Natural killer cell (primary cell): ENCODE measurements at regions not wholly inside any gene's neighbourhood (a gene's known extent, or its start where the extent isn't known, plus 50 kb on each side); places are given as distances from the start of the nearest gene placed in this dataset.

ENCODE experiments used
- ATAC-seq, 3 donors: fragments of 150-1000 bp in 2 of 3; fragments of 200-7000 bp in 1 of 3; cut with Tn5 transposase; 1 replicate in 1 of 3; 2 replicates in 2 of 3; pipeline ENCODE4 v1.10.0; 2021; ENCODE audit warnings: mild to moderate bottlenecking in 2 of 3, moderate library complexity in 2 of 3
- DNase-seq, 2 donors: peaks; one replicate each; pipeline versions ENCODE4 v3.0.0 to v3.0.0-alpha.2; 2013 to 2021; ENCODE audit warnings: mixed read lengths in 1 of 2
- H3K27ac ChIP-seq: one replicate; pipeline ENCODE4 v1.5.1; 2013; ENCODE audit warnings: mild to moderate bottlenecking, low read length
- H3K27me3 ChIP-seq: one replicate; pipeline ENCODE4 v1.6.1; 2013; ENCODE audit warnings: low read length; ENCODE audit not compliant: control insufficient read depth, insufficient read depth
- H3K36me3 ChIP-seq: one replicate; pipeline ENCODE4 v1.6.1; 2013; ENCODE audit warnings: low read length; ENCODE audit not compliant: control insufficient read depth, insufficient read depth
- H3K4me1 ChIP-seq: one replicate; pipeline ENCODE4 v1.6.1; 2013; ENCODE audit warnings: low read length; ENCODE audit not compliant: control insufficient read depth, insufficient read depth
- H3K4me3 ChIP-seq: one replicate; pipeline ENCODE4 v1.5.1; 2013; ENCODE audit warnings: low read length
- H3K9me3 ChIP-seq: one replicate; pipeline ENCODE4 v1.6.1; 2013; ENCODE audit warnings: low read length; ENCODE audit not compliant: control insufficient read depth, insufficient read depth
- H3K27ac Mint-ChIP-seq, 2 donors: one replicate each; pipeline ENCODE4 v1.8.0; 2022; ENCODE audit warnings: mild to moderate bottlenecking in 2 of 2, mixed read lengths in 2 of 2, moderate library complexity in 1 of 2
- H3K27me3 Mint-ChIP-seq, 2 donors: one replicate each; pipeline ENCODE4 v1.8.0; 2022; ENCODE audit warnings: low read depth in 2 of 2, mixed read lengths in 2 of 2
- H3K36me3 Mint-ChIP-seq: one replicate; pipeline ENCODE4 v1.8.0; 2022; ENCODE audit warnings: mixed read lengths
- H3K4me1 Mint-ChIP-seq, 2 donors: one replicate each; pipeline ENCODE4 v1.8.0; 2022; ENCODE audit warnings: mixed read lengths in 2 of 2
- H3K4me3 Mint-ChIP-seq: one replicate; pipeline ENCODE4 v1.8.0; 2022; ENCODE audit warnings: mild to moderate bottlenecking, moderate library complexity, mixed read lengths
- H3K9me3 Mint-ChIP-seq, 2 donors: one replicate each; pipeline ENCODE4 v1.8.0; 2022; ENCODE audit warnings: mixed read lengths in 2 of 2
- CTCF ChIP-seq: fragments of 200-600 bp; IDR thresholded peaks from one replicate; pipeline ENCODE4 v1.8.0; 2022; ENCODE audit warnings: antibody characterized with exemption
- WGBS: methylation state at CpG from one replicate; pipeline ENCODE4 v1.1.7; 2013; ENCODE audit warnings: missing lambda C conversion rate; ENCODE audit not compliant: insufficient coverage; 5-methylcytosine and 5-hydroxymethylcytosine counted together
- intact Hi-C: fragments of 100-400 bp; cut with micrococcal nuclease; formaldehyde crosslinking; loops from one replicate; pipeline ENCODE4 v1.14.2; 2022

- Histone ChIP-seq H3K4me1 (no peaks in the 10 kb centered on the region), H3K36me3 (no peaks in the 10 kb centered on the region), H3K4me3 (no peak overlapping the region), H3K9me3 (no peaks in the 10 kb centered on the region), H3K27ac (no peak overlapping the region), H3K27me3 (no peaks in the 10 kb centered on the region)
- TF ChIP-seq CTCF: no peak
- Mint-ChIP-seq H3K4me3 (no peak overlapping the region), H3K4me1 (no peaks in the 10 kb centered on the region), H3K27me3 (no peaks in the 10 kb centered on the region), H3K9me3 (peaks cover 10 to 12% of the 10 kb centered on the region in 2 donors), H3K27ac (no peak overlapping the region), H3K36me3 (no peaks in the 10 kb centered on the region)
- ATAC-seq: no peak
- no peak for DNase-seq
- intact Hi-C loops: no loop called here
These were observed 297.1 kb upstream of the ATP10B start for GRCh38 chr5:161149078-161149477.

- Mint-ChIP-seq H3K4me3 (no peak overlapping the region), H3K9me3 (peaks cover 3% of the 10 kb centered on the region in 2 donors), H3K27ac (no peak overlapping the region), H3K27me3 (no peaks in the 10 kb centered on the region), H3K4me1 (no peaks in the 10 kb centered on the region), H3K36me3 (no peaks in the 10 kb centered on the region)
- intact Hi-C loops: no loop called here
- WGBS: 60% methylated on average over 2 of the region's 2 CpGs
- Histone ChIP-seq H3K36me3 (no peaks in the 10 kb centered on the region), H3K4me1 (no peaks in the 10 kb centered on the region), H3K9me3 (no peaks in the 10 kb centered on the region), H3K27me3 (no peaks in the 10 kb centered on the region), H3K4me3 (no peak overlapping the region), H3K27ac (no peak overlapping the region)
- DNase-seq (no peak), ATAC-seq (no peak)
- TF ChIP-seq CTCF: no peak
These were observed 286.9 kb upstream of the ATP10B start for GRCh38 chr5:161138751-161139455.

- no peak for TF ChIP-seq CTCF
- Mint-ChIP-seq H3K9me3 (peaks cover 0 to 5% of the 10 kb centered on the region in 2 donors), H3K27me3 (no peaks in the 10 kb centered on the region), H3K27ac (no peak overlapping the region), H3K4me3 (no peak overlapping the region), H3K4me1 (no peaks in the 10 kb centered on the region), H3K36me3 (no peaks in the 10 kb centered on the region)
- WGBS: 75% methylated on average over 4 of the region's 5 CpGs
- H3K4me3 ChIP-seq: no peak overlapping the region
- DNase-seq: no peak
- H3K27ac ChIP-seq: no peak overlapping the region
- intact Hi-C loops: no loop called here
- H3K4me1 ChIP-seq: no peaks in the 10 kb centered on the region
- H3K27me3 ChIP-seq: no peaks in the 10 kb centered on the region
- ATAC-seq: no peak
- H3K9me3 ChIP-seq: no peaks in the 10 kb centered on the region
- H3K36me3 ChIP-seq: no peaks in the 10 kb centered on the region
These were observed 282.9 kb upstream of the ATP10B start for GRCh38 chr5:161134956-161135355.

- H3K4me3 Mint-ChIP-seq: no peak overlapping the region
- Histone ChIP-seq H3K4me3 (no peak overlapping the region), H3K4me1 (no peaks in the 10 kb centered on the region), H3K9me3 (no peaks in the 10 kb centered on the region), H3K27me3 (no peaks in the 10 kb centered on the region), H3K27ac (no peak overlapping the region), H3K36me3 (no peaks in the 10 kb centered on the region)
- no peak for ATAC-seq
- no peaks in the 10 kb centered on the region for H3K36me3 Mint-ChIP-seq
- no peaks in the 10 kb centered on the region for H3K4me1 Mint-ChIP-seq
- no peak overlapping the region for H3K27ac Mint-ChIP-seq
- 66% methylated on average over 2 of the region's 2 CpGs for WGBS
- H3K27me3 Mint-ChIP-seq: no peaks in the 10 kb centered on the region
- intact Hi-C loops: no loop called here
- no peak for DNase-seq
- H3K9me3 Mint-ChIP-seq: peaks cover 0 to 6% of the 10 kb centered on the region in 2 donors
- no peak for TF ChIP-seq CTCF
These were observed 282.1 kb upstream of the ATP10B start for GRCh38 chr5:161134083-161134482.
